Karpas-422 (cell line): ENCODE measurements at regions not wholly inside any gene's neighbourhood (a gene's known extent, or its start where the extent isn't known, plus 50 kb on each side); places are given as distances from the start of the nearest gene placed in this dataset.

Experiments used
- DNase-seq: peaks from one replicate; pipeline ENCODE4 v3.0.0-alpha.2; 2015
- H2AFZ ChIP-seq: fragments of 200-600 bp; sonication (generic); 2 replicates; pipeline ENCODE4 v1.6.1; 2014; ENCODE audit warnings: antibody characterized with exemption, low read length, mixed read lengths
- H3K27ac ChIP-seq: fragments of 200-600 bp; sonication (generic); 2 replicates; pipeline ENCODE4 v1.5.1; 2014; ENCODE audit warnings: mild to moderate bottlenecking, low read length, moderate library complexity
- H3K27me3 ChIP-seq: fragments of 200-600 bp; sonication (generic); 2 replicates; pipeline ENCODE4 v1.6.1; 2014; ENCODE audit warnings: low read length, mixed read lengths
- H3K36me3 ChIP-seq: fragments of 200-600 bp; sonication (generic); 2 replicates; pipeline ENCODE4 v1.6.1; 2014; ENCODE audit warnings: low read length, mixed read lengths; ENCODE audit not compliant: insufficient read depth
- H3K4me1 ChIP-seq: fragments of 200-600 bp; sonication (generic); 2 replicates; pipeline ENCODE4 v1.6.1; 2014; ENCODE audit warnings: mild to moderate bottlenecking, low read length, mixed read lengths
- H3K4me2 ChIP-seq: fragments of 200-600 bp; sonication (generic); 2 replicates; pipeline ENCODE4 v1.6.1; 2014; ENCODE audit warnings: low read length, low read depth, mild to moderate bottlenecking; ENCODE audit not compliant: poor library complexity, severe bottlenecking
- H3K4me3 ChIP-seq: fragments of 200-600 bp; sonication (generic); 2 replicates; pipeline ENCODE4 v1.5.1; 2014; ENCODE audit warnings: mild to moderate bottlenecking, antibody characterized with exemption, low read length, mixed read lengths
- H3K79me2 ChIP-seq: fragments of 200-600 bp; sonication (generic); 2 replicates; pipeline ENCODE4 v1.6.1; 2014; ENCODE audit warnings: mild to moderate bottlenecking, low read length, mixed read lengths
- H3K9ac ChIP-seq: fragments of 200-600 bp; sonication (generic); 2 replicates; pipeline ENCODE4 v1.6.0; 2014; ENCODE audit warnings: low read length
- H3K9me2 ChIP-seq: fragments of 200-600 bp; sonication (generic), shearing (Covaris generic); replicated peaks from 2 replicates; pipeline ENCODE4 v1.6.0; 2014; ENCODE audit warnings: mild to moderate bottlenecking, low read length, moderate library complexity; ENCODE audit not compliant: insufficient read depth
- H3K9me3 ChIP-seq: fragments of 300-700, 200-600 bp; sonication (generic); 2 replicates; pipeline ENCODE4 v1.6.1; 2014; ENCODE audit warnings: low read length, mixed read lengths
- H4K20me1 ChIP-seq: fragments of 200-600 bp; sonication (generic); 2 replicates; pipeline ENCODE4 v1.6.1; 2014; ENCODE audit warnings: mild to moderate bottlenecking, antibody characterized with exemption, low read length, low read depth; ENCODE audit not compliant: insufficient read depth

GRCh38 chr2:138171244-138171643, 207.0 kb downstream of the HNMT start:
- Histone ChIP-seq H3K27ac (no peak overlapping the region), H3K27me3 (no peaks in the 10 kb centered on the region), H3K79me2 (no peaks in the 10 kb centered on the region), H3K9me3 (no peaks in the 10 kb centered on the region), H4K20me1 (no peaks in the 10 kb centered on the region), H3K4me3 (no peak overlapping the region), H3K4me1 (no peaks in the 10 kb centered on the region), H2AFZ (no peak overlapping the region), H3K4me2 (no peak overlapping the region), H3K36me3 (no peaks in the 10 kb centered on the region), H3K9me2 (no peaks in the 10 kb centered on the region), H3K9ac (no peak overlapping the region)
- DNase-seq, result no peak

- H3K36me3 ChIP-seq, result no peaks in the 10 kb centered on the region
- no peak overlapping the region for H3K9ac ChIP-seq
- H3K9me3 ChIP-seq, result no peaks in the 10 kb centered on the region
- no peaks in the 10 kb centered on the region for H3K79me2 ChIP-seq
- H3K4me2 ChIP-seq, result no peak overlapping the region
- H3K9me2 ChIP-seq, result no peaks in the 10 kb centered on the region
- no peaks in the 10 kb centered on the region for H3K4me1 ChIP-seq
- DNase-seq, result no peak
- no peak overlapping the region for H3K27ac ChIP-seq
- H3K4me3 ChIP-seq, result no peak overlapping the region
- H4K20me1 ChIP-seq, result no peaks in the 10 kb centered on the region
- H3K27me3 ChIP-seq, result no peaks in the 10 kb centered on the region
- H2AFZ ChIP-seq, result no peak overlapping the region
Measured at GRCh38 chr2:138175066-138175465, 210.8 kb downstream of the HNMT start.

GRCh38 chr2:138176862-138177439, 212.7 kb downstream of the HNMT start:
- Histone ChIP-seq H3K4me2 (no peak overlapping the region), H3K79me2 (no peaks in the 10 kb centered on the region), H3K36me3 (no peaks in the 10 kb centered on the region), H2AFZ (no peak overlapping the region), H3K9me3 (no peaks in the 10 kb centered on the region), H3K4me3 (no peak overlapping the region), H4K20me1 (no peaks in the 10 kb centered on the region), H3K27ac (no peak overlapping the region), H3K9ac (no peak overlapping the region), H3K9me2 (no peaks in the 10 kb centered on the region), H3K27me3 (no peaks in the 10 kb centered on the region), H3K4me1 (no peaks in the 10 kb centered on the region)
- no peak for DNase-seq

- H3K9me3 ChIP-seq, result no peaks in the 10 kb centered on the region
- no peak for DNase-seq
Measured at GRCh38 chr2:138177693-138178092, 213.4 kb downstream of the HNMT start.

GRCh38 chr2:138180692-138181386, 216.6 kb downstream of the HNMT start:
- no peak overlapping the region for H2AFZ ChIP-seq
- H3K4me3 ChIP-seq, result no peak overlapping the region
- no peaks in the 10 kb centered on the region for H3K9me2 ChIP-seq
- no peaks in the 10 kb centered on the region for H3K9me3 ChIP-seq
- no peak for DNase-seq
- no peaks in the 10 kb centered on the region for H4K20me1 ChIP-seq
- H3K79me2 ChIP-seq, result no peaks in the 10 kb centered on the region
- no peaks in the 10 kb centered on the region for H3K36me3 ChIP-seq
- H3K27ac ChIP-seq, result no peak overlapping the region
- no peaks in the 10 kb centered on the region for H3K4me1 ChIP-seq
- no peak overlapping the region for H3K9ac ChIP-seq
- H3K27me3 ChIP-seq, result no peaks in the 10 kb centered on the region
- no peak overlapping the region for H3K4me2 ChIP-seq

More at GRCh38 chr2:138177693-138178092, 213.4 kb downstream of the HNMT start:
- Histone ChIP-seq H3K9ac (no peak overlapping the region), H3K27ac (no peak overlapping the region), H3K27me3 (no peaks in the 10 kb centered on the region), H3K4me3 (no peak overlapping the region), H2AFZ (no peak overlapping the region), H4K20me1 (no peaks in the 10 kb centered on the region), H3K79me2 (no peaks in the 10 kb centered on the region), H3K4me2 (no peak overlapping the region), H3K4me1 (no peaks in the 10 kb centered on the region), H3K36me3 (no peaks in the 10 kb centered on the region), H3K9me2 (no peaks in the 10 kb centered on the region)

GRCh38 chr2:138182250-138182936, 218.1 kb downstream of the HNMT start:
- no peaks in the 10 kb centered on the region for H3K36me3 ChIP-seq
- H2AFZ ChIP-seq, result no peak overlapping the region
- H4K20me1 ChIP-seq, result no peaks in the 10 kb centered on the region
- no peaks in the 10 kb centered on the region for H3K79me2 ChIP-seq
- no peak overlapping the region for H3K4me3 ChIP-seq
- H3K27me3 ChIP-seq, result no peaks in the 10 kb centered on the region
- no peak overlapping the region for H3K27ac ChIP-seq
- no peak for DNase-seq
- no peak overlapping the region for H3K9ac ChIP-seq
- H3K4me1 ChIP-seq, result no peaks in the 10 kb centered on the region
- H3K4me2 ChIP-seq, result no peak overlapping the region
- no peaks in the 10 kb centered on the region for H3K9me3 ChIP-seq
- H3K9me2 ChIP-seq, result no peaks in the 10 kb centered on the region

GRCh38 chr2:138182937-138183312, 218.7 kb downstream of the HNMT start:
- Histone ChIP-seq H3K79me2 (no peaks in the 10 kb centered on the region), H3K36me3 (no peaks in the 10 kb centered on the region), H3K4me3 (no peak overlapping the region), H3K9ac (no peak overlapping the region), H3K27ac (no peak overlapping the region), H3K4me2 (no peak overlapping the region), H4K20me1 (no peaks in the 10 kb centered on the region), H2AFZ (no peak overlapping the region), H3K9me2 (no peaks in the 10 kb centered on the region), H3K9me3 (no peaks in the 10 kb centered on the region), H3K27me3 (no peaks in the 10 kb centered on the region), H3K4me1 (no peaks in the 10 kb centered on the region)
- no peak for DNase-seq

- Histone ChIP-seq H3K4me2 (no peak overlapping the region), H4K20me1 (no peaks in the 10 kb centered on the region), H3K27me3 (no peaks in the 10 kb centered on the region), H3K36me3 (no peaks in the 10 kb centered on the region), H2AFZ (no peak overlapping the region), H3K79me2 (no peaks in the 10 kb centered on the region), H3K9me2 (no peaks in the 10 kb centered on the region), H3K27ac (no peak overlapping the region), H3K4me1 (no peaks in the 10 kb centered on the region), H3K9me3 (no peaks in the 10 kb centered on the region), H3K4me3 (no peak overlapping the region), H3K9ac (no peak overlapping the region)
- DNase-seq, result no peak
Measured at GRCh38 chr2:138183705-138184104, 219.4 kb downstream of the HNMT start.
